Stimulated activated naive CD4-positive, alpha-beta T cell (primary cell): ENCODE measurements at regions not wholly inside any gene's neighbourhood (a gene's known extent, or its start where the extent isn't known, plus 50 kb on each side); places are given as distances from the start of the nearest gene placed in this dataset.

Experiments
- DNase-seq, 6 experiments: peaks; one replicate each; lab custom pipeline; 2025; lab: John Stamatoyannopoulos, UW

- DNase-seq = no peak
Observed at GRCh38 chr14:53896726-53897125, 59.9 kb downstream of the BMP4 start.

GRCh38 chr14:53894456-53894855 is 62.2 kb downstream of the BMP4 start:
- no peak for DNase-seq

GRCh38 chr14:53893374-53893773 is 63.3 kb downstream of the BMP4 start:
- DNase-seq = no peak

DNA sequence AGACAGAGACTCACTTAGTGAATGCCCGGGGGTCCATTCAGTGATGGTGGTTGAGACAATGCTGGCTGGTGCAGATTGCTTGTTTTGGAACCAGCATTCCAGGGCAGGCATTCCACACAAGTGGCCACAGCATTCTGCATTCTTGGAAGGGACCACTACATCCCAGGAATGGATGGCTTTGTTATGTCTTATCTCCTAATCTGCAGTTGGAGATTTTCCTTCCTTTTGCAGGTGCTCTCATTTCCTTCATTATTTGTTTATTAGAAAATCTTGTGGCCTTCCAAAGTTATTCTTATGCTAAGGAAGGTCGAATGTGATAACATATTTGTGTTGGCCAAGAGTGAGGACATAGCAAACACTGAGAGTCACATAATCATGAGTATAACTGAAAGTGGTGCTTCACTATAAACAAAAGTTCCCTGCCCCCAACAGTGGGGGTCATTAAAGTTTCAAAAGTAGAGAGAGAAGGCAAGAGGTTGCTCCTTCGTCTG is 66.0 kb downstream of the BMP4 start:
- DNase-seq = no peak

GRCh38 chr14:53888535-53889386 is 67.9 kb downstream of the BMP4 start:
- no peak for DNase-seq

DNA sequence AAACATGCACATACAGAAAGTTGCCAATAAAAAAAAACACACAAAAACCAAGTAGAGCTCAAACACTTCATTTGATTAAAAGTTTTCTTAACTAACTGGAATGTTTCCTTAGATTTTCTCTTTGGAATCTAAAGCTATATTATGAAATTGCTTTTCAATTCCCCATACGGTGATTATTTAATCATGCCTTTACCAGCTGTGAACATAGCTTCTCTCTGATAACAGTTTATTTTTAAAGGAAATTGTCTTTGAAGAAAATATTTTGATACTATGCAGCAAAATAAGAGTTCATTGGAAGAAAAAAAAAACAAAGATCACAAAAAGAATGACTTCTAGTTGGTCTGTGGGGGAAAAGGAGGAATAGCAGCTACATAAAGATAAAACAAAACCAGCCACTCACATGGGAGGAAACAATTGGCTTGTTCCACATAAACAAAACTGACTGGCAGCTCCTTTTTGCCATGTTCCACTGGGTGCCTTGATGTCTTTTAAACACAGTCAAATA is 71.4 kb downstream of the BMP4 start:
- no peak for DNase-seq

DNA sequence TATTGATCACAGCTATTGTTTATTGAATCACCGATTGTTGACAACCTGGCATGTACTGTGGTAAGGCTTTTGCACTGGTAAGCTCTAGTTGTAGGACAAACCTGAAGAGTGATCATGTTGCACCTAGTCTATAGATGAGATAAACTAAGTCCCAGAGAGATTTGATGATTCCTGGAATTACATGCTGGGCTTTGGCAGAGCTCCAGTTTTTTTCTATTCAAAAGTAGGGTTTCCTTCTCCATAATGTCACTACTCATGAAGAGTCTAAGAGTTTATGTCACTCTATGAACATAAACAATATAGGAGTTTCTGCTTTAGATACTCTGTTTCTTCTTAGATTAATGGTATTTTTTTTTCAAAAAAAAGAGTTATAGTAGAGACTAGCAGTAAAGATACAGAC is 72.0 kb downstream of the BMP4 start:
- no peak for DNase-seq

DNA sequence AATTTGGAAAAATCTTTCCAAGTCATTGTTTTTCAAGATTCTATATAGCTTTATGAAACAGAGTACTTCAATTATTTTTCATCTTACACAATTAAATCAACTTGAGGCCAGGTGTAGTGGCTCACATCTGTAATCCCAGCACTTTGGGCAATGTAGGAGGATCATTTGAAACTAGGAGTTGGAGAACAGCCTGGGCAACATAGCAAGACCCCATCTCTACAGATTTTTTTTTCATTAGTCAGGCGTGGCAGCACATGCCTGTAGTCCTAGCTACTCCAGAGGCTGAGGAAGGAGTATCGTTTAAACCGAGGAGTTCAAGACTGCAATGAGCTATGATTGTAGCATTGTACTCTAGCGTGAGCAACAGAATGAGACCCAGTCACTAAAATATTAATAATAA is 72.9 kb downstream of the BMP4 start:
- no peak for DNase-seq

- DNase-seq = no peak
Observed at GRCh38 chr14:53882684-53883083, 73.9 kb downstream of the BMP4 start.

GRCh38 chr14:53881921-53882320 is 74.7 kb downstream of the BMP4 start:
- DNase-seq = no peak

GRCh38 chr14:53881161-53881871 is 75.3 kb downstream of the BMP4 start:
- no peak for DNase-seq

GRCh38 chr14:53880761-53881160 is 75.9 kb downstream of the BMP4 start:
- DNase-seq = no peak

GRCh38 chr14:53879747-53880146 is 76.9 kb downstream of the BMP4 start:
- no peak for DNase-seq

- no peak for DNase-seq
Observed at GRCh38 chr14:53879022-53879686, 77.5 kb downstream of the BMP4 start.

GRCh38 chr14:53875324-53875897 is 81.2 kb downstream of the BMP4 start:
- no peak for DNase-seq

DNA sequence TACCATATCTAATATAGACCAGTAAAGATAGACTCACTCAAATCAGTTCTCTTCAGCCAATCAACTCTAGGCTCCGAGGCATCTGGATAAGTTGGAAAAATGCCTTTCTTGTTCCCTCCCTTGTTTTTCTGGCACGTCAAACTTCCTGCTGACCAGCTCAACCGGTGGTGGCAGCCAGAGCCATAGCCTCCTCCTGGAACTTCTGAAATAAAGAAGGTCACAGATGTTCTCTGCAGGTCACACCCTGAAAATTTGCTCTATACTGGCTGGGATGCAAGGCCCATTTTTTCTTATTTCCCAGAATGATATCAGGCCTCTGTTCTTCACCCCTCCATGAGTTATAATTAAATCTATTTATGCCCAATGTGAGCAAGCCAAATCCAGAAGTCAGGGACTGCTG is 81.9 kb downstream of the BMP4 start:
- no peak for DNase-seq

DNA sequence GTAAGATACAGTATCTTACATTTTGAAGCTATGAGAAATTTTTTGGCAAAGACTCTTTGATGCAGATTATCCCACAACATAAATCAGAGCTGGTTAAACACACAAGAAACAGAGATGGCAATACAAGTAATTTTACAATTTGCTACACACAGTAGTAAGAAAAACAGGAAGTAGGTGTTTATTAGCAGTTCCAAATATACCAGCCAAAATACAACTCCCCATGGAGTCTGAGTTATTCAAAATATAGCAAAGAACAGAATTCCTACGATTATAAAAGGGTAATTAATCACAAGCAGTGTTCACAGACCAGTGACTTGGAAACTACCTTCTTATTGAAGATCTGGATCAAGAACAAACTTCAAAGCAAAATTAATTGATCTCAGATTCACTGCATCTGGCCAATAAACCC is 83.9 kb downstream of the BMP4 start:
- DNase-seq = no peak

GRCh38 chr14:53871951-53872350 is 84.7 kb downstream of the BMP4 start:
- no peak for DNase-seq

DNA sequence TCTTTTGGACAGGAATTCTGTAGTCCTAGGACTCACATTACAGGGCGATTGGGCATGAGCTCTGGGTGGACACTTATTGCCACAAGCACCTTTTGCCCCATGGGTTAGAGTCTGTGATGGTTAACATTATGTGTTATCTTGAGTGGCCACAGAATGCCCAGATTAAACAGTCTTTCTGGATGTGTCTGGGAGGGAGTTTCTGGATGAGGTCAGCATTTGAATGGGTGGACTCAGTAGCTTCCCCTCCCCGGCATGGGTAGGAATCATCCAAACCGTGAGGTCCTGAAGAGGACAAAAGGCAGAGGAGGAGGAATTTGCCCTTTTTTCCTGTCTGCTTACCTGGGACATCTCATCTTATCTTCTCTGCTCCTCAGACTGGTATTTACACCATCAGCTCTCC is 85.6 kb downstream of the BMP4 start:
- no peak for DNase-seq

DNA sequence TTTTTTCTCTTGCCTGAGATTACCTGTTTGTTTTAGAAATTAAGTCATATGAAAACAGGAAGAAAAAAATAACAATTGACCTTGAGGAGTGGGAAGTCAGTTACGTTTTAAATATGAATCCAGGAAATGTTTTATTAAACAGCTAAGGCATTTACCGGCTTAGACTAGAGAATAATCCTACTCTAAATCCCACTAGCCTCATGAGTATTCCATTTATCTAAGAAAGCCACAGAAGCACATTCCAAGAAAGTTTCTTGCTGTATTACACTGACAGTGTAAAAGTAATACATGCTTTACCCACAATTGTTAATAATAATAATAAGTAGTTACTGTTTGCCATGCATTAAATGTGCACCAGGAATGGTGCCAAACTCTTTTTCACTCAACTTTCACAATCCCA is 90.9 kb downstream of the BMP4 start:
- no peak for DNase-seq

DNA sequence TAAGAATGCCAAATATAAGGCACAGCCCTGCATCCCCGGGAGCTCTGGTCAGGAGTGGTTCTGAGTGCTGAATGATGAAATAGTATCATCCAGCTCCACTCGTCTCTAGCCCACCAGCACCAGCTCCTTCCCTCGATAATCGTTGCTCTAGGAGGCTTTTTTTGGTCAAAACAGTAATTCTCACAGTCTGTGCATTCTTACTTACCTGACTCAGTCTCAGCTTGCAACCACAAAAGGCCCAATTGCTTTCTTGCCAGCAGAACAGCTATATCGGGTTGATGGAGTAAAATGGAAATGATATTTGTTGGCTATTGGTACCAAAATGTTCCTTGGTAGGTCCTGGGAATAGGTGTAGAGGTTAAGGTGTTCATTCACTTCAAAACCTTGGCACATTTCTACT is 94.8 kb downstream of the BMP4 start:
- DNase-seq = no peak

DNA sequence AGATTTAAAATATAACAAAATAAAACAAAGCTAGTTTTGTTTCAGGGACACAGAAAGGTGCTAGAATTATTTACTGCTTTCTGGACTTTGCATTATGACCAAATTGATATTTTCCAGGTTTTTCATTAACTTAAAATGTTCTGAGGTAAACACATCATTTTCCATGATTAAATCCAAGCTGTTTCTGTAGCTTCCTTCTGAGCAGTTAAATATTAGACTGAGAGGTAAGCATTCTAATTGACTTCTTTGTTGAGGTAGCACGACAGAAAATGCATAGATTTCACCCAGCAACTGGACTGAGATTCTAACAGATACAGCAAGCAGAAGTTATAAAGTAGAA is 98.3 kb downstream of the BMP4 start:
- no peak for DNase-seq
